Islet of Langerhans (tissue), 1 donor: ENCODE measurements at regions not wholly inside any gene's neighbourhood (a gene's known extent, or its start where the extent isn't known, plus 50 kb on each side); places are given as distances from the start of the nearest gene placed in this dataset.

Experiments
- FAIRE-seq: peaks from one replicate; lab custom pipeline; 2011; peaks lifted over from hg19 to GRCh38; lab: Jason Lieb, UNC

DNA sequence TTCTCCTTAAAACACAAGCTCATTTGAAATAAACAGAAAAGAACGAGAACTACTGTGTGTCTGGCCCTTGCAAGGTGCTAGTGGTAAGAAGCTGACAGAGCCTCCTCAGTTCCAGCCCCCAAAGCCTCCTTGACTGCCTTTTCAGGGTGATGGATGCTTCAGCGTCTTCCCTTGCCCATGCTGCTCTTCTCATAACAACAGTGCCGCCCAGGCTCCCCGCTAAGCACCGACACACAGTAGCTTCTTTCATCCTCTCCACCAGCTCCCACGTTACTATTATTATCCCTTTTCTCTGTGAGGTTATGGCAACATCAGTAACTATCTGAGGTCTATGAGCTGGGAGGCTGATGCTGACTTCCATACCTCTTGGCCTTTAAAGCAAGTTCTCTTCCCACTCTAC lies 418.6 kb downstream of the TSN start:
- FAIRE-seq, result no peak

DNA sequence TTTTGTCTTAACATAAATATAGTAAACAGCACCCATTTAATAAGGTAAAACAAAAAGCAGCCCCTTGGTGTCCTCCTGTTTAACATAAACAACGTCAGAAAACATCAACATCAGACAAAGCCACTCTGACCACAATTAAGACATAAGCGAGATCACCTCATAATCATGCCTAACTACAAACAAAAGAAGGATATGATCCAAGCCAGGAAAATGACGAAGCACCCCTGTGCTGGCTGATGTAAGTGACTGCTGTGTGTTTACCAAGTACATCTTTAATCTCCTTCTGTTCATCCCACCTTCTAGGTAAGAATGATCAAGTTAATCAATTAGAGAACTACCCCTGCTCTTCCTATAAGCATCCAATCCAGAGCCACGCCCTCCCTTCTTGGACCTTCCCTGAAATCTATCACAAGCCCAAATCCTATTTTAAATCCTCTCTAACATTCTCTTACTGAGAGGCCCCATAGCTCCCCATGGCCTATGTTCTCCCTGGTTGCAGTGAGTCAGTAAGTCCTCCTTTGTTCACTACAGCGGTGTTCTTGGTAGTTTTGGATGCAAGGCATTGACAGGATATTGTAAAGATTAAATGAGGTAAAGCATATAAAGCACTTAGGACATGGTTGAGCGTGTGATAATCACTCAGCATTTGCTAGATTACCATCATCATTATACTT lies 424.2 kb downstream of the TSN start:
- no peak for FAIRE-seq

DNA sequence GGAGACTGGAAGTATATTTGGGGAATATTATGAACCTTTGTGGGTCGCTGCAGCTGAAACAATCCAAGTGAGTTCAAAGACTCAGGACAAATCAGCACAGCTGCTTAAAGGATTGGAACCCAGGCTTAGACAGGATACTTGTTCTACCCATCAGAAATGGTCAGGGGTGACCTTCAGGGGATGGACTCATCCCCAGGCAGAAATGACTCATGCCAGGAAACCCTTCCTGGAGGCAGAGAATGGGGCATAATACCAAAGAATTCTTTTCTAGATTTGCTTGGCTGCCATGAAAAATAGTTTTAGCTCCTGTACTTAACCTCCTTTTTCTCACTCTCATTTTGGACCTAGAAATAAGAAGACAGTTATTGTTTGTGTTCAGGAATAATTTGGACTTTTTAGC lies 425.5 kb downstream of the TSN start:
- no peak for FAIRE-seq

GRCh38 chr2:122182616-122183355 lies 427.3 kb downstream of the TSN start:
- FAIRE-seq, result no peak

DNA sequence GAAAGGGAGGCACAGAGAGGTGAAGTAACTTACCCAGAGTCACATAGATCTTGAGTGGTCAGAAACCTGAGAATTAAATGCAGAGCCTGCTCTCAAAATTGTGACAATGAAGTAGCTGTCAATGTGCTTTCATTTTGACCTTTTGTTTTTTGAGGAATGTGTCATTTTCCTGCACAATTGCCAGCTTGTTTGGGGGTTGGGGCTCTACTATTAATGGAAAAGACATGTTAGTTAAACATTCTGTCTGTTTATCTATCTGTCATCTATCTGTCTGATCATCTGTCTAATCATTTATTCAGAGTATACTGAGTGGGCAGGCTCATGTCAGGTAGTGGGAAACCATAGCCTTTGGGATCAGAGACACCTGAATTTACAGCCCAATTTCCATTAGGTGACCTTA lies 428.4 kb downstream of the TSN start:
- no peak for FAIRE-seq

DNA sequence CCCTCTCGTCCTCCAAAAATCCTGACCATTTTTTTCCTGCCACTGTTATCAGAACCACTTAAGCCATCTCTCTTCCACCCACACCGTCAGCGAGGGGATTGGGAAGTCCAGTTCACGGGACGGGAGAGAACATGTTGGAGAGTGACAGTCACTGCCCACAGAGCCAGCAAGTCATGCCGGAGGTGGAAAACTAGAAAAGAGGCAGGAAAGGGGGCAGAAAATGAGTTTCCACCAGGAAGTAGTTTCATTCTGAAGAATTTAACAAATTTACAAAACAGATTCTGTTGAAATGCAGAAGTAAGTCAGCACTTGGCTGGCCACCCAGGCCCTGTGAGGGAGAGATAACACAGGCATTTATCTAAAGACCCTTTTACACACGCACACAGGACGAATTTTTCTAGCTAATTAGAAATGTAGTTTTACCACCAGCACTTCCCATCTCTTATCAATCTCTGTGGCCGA lies 431.3 kb downstream of the TSN start:
- no peak for FAIRE-seq

DNA sequence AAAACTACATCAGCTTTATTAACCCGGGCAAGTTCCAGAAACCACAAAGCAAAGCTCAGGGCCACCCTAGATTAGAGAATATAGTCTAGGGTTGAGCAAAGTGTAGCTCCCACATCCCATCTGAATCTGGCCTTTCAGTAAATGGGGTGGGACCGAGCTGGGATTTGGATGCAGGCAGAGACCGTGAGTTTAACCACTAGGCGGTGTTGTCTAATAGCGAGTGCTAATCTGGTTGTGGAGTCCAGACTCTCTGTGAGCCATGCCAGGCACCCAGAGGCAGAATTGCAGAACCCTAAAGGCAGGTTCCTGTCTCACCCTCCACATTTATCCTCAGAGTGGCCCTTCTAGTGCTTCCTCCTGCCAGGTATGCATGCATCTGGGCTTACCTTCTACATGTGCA lies 435.9 kb downstream of the TSN start:
- FAIRE-seq, result no peak

DNA sequence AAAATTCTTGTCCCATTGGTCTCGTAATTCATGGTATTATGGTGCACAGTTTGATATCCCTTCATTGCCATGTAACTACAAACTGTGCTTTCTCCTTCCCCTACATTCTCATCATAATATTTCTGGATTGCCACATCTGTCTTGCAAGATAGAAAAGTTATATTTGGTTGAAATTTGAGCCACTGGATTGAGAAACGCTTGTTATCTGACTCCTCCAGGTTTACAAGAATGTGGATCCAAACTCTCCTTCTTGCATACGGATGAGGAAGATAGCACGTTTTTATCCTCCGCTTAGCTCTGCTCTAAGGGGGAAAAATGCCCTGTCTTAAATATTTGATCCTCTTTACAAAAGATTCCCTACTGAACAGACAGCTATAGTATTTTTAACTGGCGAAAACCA lies 438.2 kb downstream of the TSN start:
- FAIRE-seq, result no peak

DNA sequence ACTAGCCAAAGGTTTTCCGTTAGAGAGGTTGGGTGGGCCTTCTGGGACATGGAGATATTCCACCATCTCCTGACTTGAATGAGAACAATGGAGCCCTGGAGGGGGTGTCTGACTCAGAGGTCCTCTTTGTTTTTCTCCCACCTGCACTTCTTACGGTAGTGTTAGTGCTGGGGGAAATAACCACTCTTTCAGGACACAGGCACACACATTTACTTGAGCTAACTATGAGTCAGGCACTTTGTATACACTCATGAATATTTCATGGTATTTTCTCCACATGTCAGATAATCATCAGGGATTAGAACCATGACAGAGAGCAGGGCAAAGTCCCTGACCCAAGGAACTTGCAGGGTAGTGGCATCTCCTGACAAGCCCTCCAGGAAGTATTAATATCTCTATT lies 439.1 kb downstream of the TSN start:
- FAIRE-seq, result no peak

GRCh38 chr2:122203523-122203922 lies 448.1 kb downstream of the TSN start:
- FAIRE-seq, result no peak

DNA sequence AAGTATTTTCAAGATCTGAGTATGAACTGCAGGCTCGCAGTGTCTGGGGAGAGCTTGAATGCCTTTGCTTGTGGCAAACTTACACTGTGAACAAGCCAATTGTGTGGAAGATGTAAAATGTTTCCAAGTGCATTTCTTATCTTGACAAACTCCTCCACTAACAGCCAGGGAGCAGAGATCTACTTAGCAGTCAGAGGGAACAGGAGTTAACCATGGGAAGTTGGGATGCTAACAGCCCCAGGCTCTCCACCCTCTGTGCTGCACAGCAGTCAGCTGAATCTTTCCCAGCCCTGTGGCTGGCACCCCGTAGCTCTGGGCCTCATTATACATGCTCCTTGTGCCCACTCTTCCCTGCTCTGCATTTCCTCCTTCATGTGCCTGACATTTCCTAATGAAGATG lies 450.2 kb downstream of the TSN start:
- FAIRE-seq, result no peak

- FAIRE-seq, result no peak
These were observed 450.6 kb downstream of the TSN start for GRCh38 chr2:122206101-122206500.

DNA sequence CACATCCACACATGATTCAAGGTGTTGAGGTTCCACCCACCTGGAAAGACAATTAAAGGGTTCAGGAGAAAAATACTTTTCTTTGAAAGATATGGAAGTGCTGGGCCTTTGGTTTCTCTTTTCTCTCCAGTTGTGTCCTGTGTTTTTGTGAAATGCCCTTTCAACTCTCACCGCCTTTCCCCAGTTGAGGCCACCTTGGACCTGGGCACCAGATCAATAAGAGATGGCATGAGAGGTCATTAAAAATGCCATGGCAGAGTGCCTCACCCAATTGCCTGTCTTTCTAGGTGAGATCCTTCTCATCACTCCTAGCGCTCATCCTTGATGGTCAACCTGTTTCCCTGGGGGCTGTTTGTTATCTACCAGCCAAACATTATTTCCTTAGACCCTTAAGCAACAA lies 453.9 kb downstream of the TSN start:
- FAIRE-seq, result no peak

- FAIRE-seq, result no peak
These were observed 454.6 kb downstream of the TSN start for GRCh38 chr2:122210065-122210464.

- FAIRE-seq, result no peak
These were observed 455.7 kb downstream of the TSN start for GRCh38 chr2:122210898-122211856.

DNA sequence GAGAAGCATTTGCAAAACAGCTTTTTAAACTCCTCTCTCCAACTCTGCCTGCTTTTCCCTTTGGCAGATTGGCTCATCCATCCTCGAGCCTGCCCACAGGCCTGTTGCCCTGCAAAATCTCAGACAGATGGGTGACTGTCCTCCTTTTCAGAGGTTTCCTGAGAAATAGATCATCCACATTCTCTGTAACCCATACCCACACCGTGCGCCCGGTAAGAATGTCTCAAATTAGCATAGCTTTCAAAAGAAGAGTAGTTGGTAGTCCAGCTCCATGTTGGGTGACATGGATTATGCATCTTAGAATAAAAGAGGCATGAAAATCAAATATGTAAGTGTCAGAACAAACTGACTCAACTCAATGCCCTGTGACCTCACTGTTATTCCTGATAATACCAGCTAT lies 457.9 kb downstream of the TSN start:
- no peak for FAIRE-seq

DNA sequence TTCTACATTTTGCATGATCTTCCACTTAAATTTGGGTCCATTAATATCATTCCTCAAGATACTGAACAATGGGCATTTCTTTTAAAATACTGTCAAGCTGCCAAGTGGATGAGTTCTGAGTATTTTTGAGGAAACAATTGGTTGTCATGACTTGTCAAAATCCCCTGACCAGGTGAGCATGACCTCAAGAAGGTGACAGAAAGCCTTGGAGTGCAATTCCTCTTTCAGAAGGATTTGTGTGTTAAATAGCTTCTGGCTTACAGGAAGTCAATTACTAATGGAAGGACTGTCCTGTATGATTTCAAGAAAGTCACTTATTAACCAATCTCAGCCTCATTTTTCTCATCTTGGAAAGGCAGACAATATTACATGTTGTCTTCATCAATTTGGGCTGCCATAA lies 460.6 kb downstream of the TSN start:
- FAIRE-seq, result no peak

DNA sequence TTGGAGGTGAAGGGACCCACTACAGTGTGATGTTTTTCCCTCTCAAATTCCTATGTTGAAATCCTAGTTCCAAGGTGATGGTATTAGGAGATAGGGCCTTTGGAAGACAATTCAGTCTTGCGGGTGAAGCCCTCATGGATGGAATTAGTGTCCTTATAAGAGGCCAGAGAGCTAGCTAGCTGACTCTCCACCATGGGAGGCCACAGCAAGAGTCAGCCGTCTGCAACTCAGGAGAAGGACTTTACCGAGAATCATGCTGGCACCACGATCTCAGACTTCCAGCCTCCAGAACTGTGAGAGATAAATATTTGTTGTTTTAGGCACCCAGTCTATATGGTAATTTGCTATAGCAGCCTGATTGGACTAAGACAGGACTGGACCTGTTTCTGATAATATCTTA lies 461.4 kb downstream of the TSN start:
- no peak for FAIRE-seq

- FAIRE-seq, result no peak
These were observed 463.1 kb downstream of the TSN start for GRCh38 chr2:122218596-122218995.

DNA sequence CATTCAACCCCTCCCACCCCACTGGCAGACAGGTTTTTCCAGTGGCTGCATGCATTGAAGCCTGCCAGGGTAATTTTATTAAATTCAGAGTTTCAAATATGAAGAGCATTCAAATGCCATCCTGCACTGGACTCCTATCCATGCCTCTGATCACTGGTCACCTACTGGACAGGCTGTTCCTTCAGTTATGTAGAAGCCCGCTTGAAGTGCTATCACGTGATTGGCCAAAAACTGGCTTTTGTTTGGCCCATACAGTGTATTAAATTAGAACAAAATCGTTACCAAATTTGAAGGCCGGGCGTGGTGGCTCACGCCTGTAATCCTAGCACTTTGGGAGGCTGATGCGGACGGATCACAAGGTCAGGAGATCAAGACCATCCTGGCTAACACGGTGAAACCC lies 464.1 kb downstream of the TSN start:
- FAIRE-seq, result no peak

- no peak for FAIRE-seq
These were observed 466.2 kb downstream of the TSN start for GRCh38 chr2:122221665-122222064.

GRCh38 chr2:122231296-122231695 lies 475.8 kb downstream of the TSN start:
- no peak for FAIRE-seq

GRCh38 chr2:122233372-122233771 lies 477.9 kb downstream of the TSN start:
- no peak for FAIRE-seq
